Lower lobe of right lung (tissue), 2 donors: ENCODE measurements at regions not wholly inside any gene's neighbourhood (a gene's known extent, or its start where the extent isn't known, plus 50 kb on each side); places are given as distances from the start of the nearest gene placed in this dataset.

Experiments
- ATAC-seq, 2 donors: fragments of 200-7000 bp; cut with Tn5 transposase; one replicate each; pipeline ENCODE4 v1.9.1; 2020 to 2022; ENCODE audit warnings: mild to moderate bottlenecking in 2 of 2, moderate library complexity in 2 of 2
- DNase-seq: peaks from one replicate; pipeline ENCODE4 v3.0.0-alpha.2; 2020
- H3K27ac ChIP-seq: fragments of 200-600 bp; one replicate; pipeline ENCODE4 v1.8.0; 2022
- H3K27me3 ChIP-seq: fragments of 200-600 bp; one replicate; pipeline ENCODE4 v1.8.0; 2022; ENCODE audit warnings: low read depth
- H3K36me3 ChIP-seq: fragments of 200-600 bp; one replicate; pipeline ENCODE4 v1.8.0; 2022; ENCODE audit warnings: mild to moderate bottlenecking
- H3K4me1 ChIP-seq: fragments of 200-600 bp; one replicate; pipeline ENCODE4 v1.8.0; 2022
- H3K4me3 ChIP-seq: fragments of 200-600 bp; one replicate; pipeline ENCODE4 v1.8.0; 2022; ENCODE audit warnings: mild to moderate bottlenecking
- H3K9me3 ChIP-seq: fragments of 200-600 bp; one replicate; pipeline ENCODE4 v1.8.0; 2022
- CTCF ChIP-seq: fragments of 200-600 bp; IDR thresholded peaks from one replicate; pipeline ENCODE4 v1.8.0; 2022; ENCODE audit warnings: antibody characterized with exemption, mild to moderate bottlenecking
- intact Hi-C: fragments of 100-400 bp; cut with DNase I; formaldehyde crosslinking; loops from one replicate; pipeline ENCODE4 v1.11.0; 2022
- donor health status: DM: no; HTN: yes; CAD: no; lungs with severe emphysema.

GRCh38 chr2:41772697-41773096 lies 275.1 kb upstream of the PKDCC start:
- no peak for DNase-seq
- intact Hi-C loops: no loop called here
- no peak for ATAC-seq
- Histone ChIP-seq H3K36me3 (no peaks in the 10 kb centered on the region), H3K4me3 (no peak overlapping the region), H3K27ac (no peak overlapping the region), H3K9me3 (no peaks in the 10 kb centered on the region), H3K27me3 (no peaks in the 10 kb centered on the region), H3K4me1 (no peaks in the 10 kb centered on the region)
- no peak for TF ChIP-seq CTCF

- H3K36me3 ChIP-seq: no peaks in the 10 kb centered on the region
- no peak for DNase-seq
- ATAC-seq: no peak
- H3K27ac ChIP-seq: no peak overlapping the region
- no peaks in the 10 kb centered on the region for H3K27me3 ChIP-seq
- no peak for TF ChIP-seq CTCF
- no peaks in the 10 kb centered on the region for H3K4me1 ChIP-seq
- intact Hi-C loops: no loop called here
- no peaks in the 10 kb centered on the region for H3K9me3 ChIP-seq
- H3K4me3 ChIP-seq: no peak overlapping the region
Measured at GRCh38 chr2:41774011-41774605, 273.7 kb upstream of the PKDCC start.

- Histone ChIP-seq H3K36me3 (no peaks in the 10 kb centered on the region), H3K9me3 (no peaks in the 10 kb centered on the region), H3K27me3 (no peaks in the 10 kb centered on the region), H3K4me3 (no peak overlapping the region), H3K27ac (no peak overlapping the region), H3K4me1 (no peaks in the 10 kb centered on the region)
- ATAC-seq (no peak), DNase-seq (no peak)
- intact Hi-C loops: no loop called here
- TF ChIP-seq CTCF: no peak
Measured at GRCh38 chr2:41775366-41776025, 272.3 kb upstream of the PKDCC start.

- Histone ChIP-seq H3K9me3 (no peaks in the 10 kb centered on the region), H3K36me3 (no peaks in the 10 kb centered on the region), H3K27me3 (no peaks in the 10 kb centered on the region), H3K27ac (no peak overlapping the region), H3K4me1 (no peaks in the 10 kb centered on the region), H3K4me3 (no peak overlapping the region)
- intact Hi-C loops: no loop called here
- no peak for ATAC-seq
- no peak for TF ChIP-seq CTCF
- DNase-seq: no peak
Measured at GRCh38 chr2:41779888-41780287, 267.9 kb upstream of the PKDCC start.

GRCh38 chr2:41782306-41783158 lies 265.3 kb upstream of the PKDCC start:
- intact Hi-C loops: no loop called here
- no peak overlapping the region for H3K4me3 ChIP-seq
- peak in 1 of 2 donors; percentile 49 for ATAC-seq
- no peaks in the 10 kb centered on the region for H3K4me1 ChIP-seq
- no peak for DNase-seq
- H3K36me3 ChIP-seq: no peaks in the 10 kb centered on the region
- peak; percentile 75 for TF ChIP-seq CTCF
- no peak overlapping the region for H3K27ac ChIP-seq
- peaks cover 4% of the 10 kb centered on the region for H3K27me3 ChIP-seq
- no peaks in the 10 kb centered on the region for H3K9me3 ChIP-seq
